ENCODE measurements at regions not wholly inside any gene's neighbourhood (a gene's known extent, or its start where the extent isn't known, plus 50 kb on each side); places are given as distances from the start of the nearest gene placed in this dataset.

DNA sequence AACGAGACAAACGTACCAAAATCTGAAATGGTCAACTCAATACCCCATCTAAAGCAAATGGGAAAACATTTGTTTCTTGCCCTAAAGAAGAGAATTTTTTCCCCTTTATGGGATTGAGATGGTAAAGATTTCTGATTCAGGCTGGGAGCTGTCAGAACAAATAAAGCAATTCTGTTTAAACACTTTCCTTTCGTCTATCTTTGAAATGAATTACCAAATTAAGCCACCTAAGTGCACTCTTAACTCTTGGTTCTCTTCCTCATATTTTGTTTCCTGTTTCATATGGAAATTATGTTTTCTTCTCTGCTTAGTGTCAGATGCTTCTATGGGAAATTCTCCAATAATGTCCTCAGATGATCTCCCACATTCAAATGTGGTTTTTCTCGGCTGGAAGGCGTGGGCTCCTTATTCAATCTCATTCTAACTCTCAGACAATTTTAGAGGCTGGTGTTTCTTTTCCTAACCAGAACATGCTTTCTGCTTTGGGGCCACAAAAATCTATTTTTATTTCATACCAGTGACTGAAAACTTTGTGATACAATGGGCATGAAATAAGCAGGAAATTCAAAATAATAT is 50.3 kb upstream of the HPF1 start:
- no peak for DNase-seq
